GM19328 (cell line): ENCODE measurements at regions not wholly inside any gene's neighbourhood (a gene's known extent, or its start where the extent isn't known, plus 50 kb on each side); places are given as distances from the start of the nearest gene placed in this dataset.

ENCODE experiments used
- ATAC-seq: cut with Tn5 transposase; IDR thresholded peaks from one replicate; pipeline ENCODE4 v1.9.1; 2021; ENCODE audit warnings: mild to moderate bottlenecking, moderate library complexity; ENCODE audit not compliant: unreplicated experiment

- ATAC-seq = no peak
These were observed 378.0 kb upstream of the PDE4D start for GRCh38 chr5:60271517-60271916.

DNA sequence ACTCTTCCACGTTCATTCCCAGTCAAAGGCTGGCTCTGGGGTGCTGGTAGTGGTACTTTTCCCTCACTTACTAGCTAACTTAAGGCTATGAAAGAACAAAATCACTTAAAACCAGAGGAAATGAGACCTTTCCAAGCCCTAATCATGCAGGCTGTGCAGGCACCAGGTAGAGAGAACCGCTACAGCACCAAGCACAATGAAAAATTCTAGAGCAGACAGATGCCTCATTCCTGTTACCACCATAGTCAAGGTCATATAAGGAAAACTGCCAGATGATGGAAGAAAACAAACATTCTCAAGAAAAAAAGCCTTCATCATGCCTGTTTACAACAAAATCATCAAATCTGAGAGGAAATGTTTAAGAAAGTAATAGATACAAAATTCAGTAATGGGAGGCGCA lies 374.4 kb upstream of the PDE4D start:
- no peak for ATAC-seq

- no peak for ATAC-seq
These were observed 369.8 kb upstream of the PDE4D start for GRCh38 chr5:60263346-60263745.

DNA sequence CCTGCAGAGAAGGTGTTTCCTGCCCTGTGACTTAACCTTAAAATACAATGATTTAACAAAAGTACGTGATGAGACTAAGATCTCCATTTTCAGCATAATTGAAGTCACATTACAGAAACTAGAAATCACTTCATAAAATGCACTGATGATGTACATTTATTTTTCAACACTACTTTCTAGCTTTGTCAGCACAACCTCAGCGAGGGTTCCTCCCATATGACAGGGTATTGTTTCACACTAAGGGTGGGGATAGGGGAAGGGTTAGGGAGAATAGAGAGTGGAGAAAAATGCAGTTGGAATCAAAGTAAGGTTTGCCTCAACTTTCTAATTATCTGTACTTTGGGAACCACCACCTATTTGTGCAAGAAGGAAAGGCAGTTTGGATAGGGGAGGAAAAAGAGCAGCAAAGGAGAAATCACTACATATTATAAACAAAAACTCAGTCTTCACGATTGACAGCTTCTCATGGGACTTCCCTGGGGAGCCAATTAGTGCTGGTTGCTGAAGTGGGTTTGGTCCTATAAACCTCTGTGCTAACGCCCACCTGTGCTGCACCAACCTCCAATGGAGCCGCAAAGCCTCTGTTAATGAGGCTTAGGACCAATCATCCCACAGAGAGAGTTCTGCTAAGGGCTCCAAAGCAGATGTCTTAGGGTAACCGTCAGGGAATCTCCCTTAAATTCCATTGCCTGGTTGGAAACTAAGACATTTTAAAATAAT lies 369.2 kb upstream of the PDE4D start:
- ATAC-seq = no peak

DNA sequence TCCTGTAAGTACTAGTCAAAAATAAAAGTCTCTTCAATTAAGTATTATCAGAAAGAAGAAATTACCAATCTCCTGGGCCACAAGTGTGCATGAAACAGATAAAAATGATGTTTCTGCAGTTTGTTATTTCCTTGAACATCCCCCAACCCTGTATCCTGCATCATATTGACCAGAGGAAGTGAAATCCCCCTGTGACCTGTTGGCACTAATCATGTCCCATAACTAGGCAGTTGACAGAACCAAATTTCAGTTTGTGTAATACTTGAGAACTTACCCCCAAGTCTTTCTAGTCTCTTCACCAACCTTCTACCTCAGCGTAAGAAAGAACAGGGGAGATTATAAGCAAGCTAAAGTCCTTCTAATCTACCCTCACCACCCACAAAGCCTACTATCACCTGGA lies 368.2 kb upstream of the PDE4D start:
- ATAC-seq = no peak

- no peak for ATAC-seq
These were observed 367.1 kb upstream of the PDE4D start for GRCh38 chr5:60260658-60261057.

GRCh38 chr5:60259730-60260129 lies 366.2 kb upstream of the PDE4D start:
- ATAC-seq = no peak

DNA sequence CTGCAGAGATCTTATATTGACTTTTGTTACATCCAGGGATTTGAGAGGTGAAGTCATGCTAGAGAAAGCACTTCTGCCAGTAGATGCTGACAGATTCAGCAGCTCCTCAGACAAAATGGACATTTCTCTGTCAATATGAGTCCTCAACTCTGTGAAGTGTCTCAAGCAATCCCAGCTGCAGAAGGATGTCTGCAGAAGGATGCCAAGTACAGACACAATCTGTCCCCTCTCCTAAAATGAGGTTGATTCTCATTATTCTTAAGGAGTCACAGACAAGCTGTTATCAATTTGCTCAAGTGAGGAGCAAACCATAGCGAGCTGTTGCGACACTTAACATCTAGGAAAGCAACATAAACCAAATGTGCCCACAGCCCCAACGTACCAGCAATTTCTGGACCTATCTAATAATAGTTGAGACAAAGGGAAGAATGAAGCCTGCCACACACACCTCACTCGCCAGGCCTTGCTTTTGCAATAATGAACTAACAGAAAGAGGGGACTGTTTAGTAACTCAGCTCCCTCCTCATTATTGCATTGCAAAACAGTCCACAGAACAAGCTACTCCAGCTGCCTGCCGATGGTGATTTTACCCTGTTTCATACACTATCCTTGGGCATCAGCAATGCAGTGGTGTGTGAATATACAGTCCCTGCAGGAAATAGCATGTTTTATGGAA lies 364.2 kb upstream of the PDE4D start:
- ATAC-seq = no peak

DNA sequence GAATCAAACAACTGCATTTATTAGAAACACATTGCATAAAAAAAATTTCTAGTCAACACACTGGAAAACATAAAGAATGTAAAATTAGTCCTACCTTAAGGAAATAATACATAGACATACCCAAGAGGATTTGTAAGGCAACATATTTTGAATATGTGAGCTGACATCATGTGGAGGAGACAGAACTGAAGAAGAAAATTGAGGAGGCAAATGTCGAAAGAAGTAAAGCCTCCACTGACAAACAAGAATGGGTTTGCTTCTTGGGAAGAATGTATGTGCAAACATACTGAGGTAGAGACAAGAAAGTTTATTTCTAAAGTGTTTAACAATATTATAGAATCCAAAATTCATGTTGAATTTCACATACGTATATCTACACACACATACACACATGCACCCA lies 363.0 kb upstream of the PDE4D start:
- ATAC-seq = no peak

DNA sequence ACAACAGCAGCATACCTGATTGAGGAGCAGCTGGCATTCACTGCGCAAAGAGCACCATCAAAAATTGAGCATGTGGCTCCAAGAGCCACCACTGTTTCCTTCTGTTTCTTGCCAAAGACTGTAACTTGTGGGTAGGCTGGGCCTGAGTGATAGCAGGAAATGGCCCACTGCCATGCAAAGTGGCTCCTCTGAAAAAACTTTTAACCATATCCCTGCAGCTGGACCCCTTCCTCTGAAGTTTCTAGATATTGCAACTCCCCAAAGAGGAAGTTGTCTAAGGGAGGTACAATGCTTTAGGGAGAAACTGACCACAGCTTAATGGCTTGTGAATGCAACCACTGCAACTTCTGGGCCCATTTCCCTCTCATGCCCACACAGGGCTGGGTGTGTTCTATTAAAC lies 355.4 kb upstream of the PDE4D start:
- peak; percentile 90 for ATAC-seq

DNA sequence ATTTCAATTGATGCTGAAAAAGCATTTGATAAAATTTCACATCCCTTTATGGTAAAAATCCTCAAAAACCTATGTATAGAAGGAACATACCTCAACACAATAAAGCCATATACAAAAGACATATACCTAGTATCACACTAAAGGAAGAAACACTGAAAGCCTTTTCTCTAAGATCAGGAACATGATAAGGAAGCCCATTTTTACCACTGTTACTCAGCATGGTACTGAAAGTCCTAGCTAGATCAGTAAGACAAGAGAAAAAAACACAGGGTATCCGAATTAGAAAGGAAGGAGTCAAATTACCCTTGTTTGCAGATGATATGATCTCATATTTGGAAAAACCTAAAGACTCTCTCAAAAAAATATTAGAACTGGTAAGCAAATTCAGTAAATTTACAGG lies 350.2 kb upstream of the PDE4D start:
- ATAC-seq = no peak

DNA sequence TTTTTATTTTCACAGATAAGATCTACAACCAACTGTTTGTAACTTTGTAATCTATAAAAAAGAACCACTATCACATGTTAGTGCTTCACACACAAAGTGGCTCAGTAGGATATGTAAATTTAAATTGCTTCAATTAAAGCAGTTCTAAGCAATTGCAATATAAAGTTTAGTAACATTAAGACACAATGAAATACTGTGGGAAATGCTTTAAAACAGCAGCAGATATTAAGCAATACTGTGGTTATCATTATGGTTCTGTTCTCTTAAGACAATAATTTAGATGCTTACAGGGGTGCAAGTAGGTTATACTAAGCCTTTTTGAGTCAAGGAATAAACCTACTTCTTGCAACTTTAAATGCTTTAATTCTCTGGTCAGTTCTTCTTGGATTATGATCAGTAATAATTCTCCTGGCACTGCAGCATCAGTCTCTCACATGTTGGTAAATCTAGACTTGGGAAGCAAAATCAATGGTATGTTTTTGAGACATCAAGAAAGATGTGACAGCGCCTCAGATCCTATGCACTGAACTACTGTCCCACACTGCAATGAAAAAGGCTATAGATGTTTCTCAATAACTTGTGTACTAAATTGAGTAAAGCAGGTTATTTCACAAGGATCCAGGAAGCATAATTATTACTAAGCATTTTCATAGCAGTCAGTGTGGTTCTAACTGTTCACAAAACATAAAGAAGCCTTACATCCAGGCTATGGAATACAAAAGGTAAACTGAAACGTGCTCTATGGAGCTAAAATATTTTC lies 338.7 kb upstream of the PDE4D start:
- no peak for ATAC-seq

DNA sequence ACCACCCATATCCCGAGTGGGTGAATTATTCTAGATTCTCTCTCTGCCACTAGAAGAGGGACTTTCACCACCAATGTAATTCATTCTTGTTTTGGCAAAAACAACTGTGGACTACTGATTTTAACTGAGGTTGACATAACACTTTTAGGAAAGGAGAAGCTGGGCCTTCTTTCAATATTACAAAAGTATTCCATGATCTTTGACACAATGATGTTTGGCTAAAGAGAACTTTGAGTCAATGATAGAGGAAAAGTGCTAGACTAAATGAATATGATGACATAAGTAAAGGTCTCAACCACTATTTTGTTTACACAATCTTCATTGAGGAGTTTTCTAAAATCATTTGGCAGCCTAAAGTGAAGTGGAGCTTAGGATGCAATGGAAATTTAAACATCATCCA lies 336.9 kb upstream of the PDE4D start:
- ATAC-seq = no peak

- no peak for ATAC-seq
These were observed 336.2 kb upstream of the PDE4D start for GRCh38 chr5:60229691-60230185.

GRCh38 chr5:60228676-60229075 lies 335.1 kb upstream of the PDE4D start:
- no peak for ATAC-seq

DNA sequence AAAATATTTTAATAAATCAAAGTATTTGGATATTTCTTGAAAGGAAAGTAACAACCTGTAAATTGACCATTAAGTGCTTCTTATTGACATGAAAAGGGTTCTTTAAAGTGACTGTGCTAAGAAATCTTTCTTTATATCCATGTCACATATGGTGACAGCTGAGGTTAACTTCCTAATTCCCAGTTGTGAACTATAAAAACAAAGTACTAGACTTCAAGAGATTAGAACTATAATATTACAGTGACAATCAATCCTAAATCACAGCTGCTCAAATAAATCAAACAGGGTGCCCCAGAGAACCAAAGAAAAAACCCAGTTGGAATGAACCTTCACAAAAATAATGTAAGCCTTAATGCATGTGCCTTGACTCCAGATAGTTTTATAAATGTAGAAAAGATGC lies 332.6 kb upstream of the PDE4D start:
- no peak for ATAC-seq

- no peak for ATAC-seq
These were observed 329.8 kb upstream of the PDE4D start for GRCh38 chr5:60223342-60223741.

DNA sequence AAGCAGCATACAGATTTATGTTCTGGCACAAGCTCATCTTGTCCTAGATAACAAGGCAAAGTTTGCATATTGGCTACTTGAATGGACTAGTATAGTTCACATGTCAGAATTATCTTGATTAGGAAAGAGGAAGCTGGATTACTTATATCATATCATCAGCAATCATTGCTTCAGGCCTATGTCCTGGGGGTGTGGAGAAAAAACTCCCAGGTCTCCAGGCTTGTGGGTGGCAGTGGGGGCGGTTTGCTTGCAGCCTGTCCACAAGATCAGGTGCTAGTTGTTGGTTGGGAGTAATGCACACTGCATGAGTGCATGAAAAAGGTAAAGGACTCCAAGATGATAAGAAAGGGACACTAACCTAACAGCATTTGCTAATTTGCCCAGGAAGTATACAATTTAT lies 326.4 kb upstream of the PDE4D start:
- ATAC-seq = no peak

DNA sequence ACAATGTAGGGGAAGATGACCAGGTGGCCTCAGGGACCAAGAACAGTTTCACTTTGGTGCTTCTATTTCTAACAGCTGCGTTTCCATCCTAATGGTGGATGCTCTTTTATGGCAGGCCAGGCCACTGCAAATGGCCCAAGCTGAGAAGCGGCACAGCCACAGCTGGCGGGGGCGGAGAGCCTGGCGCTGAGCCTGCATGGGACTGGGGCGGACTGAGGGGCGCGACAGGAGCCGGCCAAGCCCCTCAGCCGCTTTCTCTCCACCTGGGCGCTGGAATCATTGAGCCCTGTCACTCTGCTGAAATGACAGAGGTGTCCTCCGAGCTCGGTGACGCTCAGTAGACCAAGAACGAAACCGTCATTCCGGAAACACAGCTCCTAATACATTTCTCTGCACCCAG lies 317.3 kb upstream of the PDE4D start:
- no peak for ATAC-seq

DNA sequence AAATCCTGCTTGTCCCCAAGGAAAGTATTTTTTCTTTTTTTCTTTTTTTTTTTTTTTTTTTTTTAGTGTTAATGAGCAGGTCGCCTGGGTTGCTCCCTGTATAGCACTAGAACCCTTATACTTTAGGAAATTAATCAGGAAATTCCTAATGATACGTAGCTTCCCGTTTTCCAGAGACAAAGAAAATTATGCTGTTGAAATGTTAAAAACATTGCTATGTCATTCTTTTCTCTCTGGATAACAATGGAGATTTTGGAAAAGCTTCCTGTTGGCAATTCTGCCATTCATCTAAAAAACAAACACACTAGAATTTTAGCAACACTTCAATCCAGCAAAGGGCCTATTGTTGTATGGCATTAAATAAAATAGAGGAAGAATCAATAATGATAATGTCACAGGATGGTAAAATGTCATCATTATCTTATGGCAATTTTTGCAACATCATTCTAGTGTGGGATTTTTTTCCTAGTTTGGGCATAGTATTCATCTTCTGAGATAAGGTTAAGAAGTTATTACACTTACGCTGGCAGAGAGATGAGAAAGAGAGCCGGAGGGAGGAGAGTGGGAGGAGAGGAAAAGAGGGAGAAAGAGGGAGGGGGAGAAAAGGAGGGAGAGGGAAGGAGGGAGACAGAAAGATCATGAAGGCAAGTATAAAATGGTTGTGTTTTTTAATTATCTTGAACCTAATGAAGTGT lies 315.8 kb upstream of the PDE4D start:
- no peak for ATAC-seq

- ATAC-seq = no peak
These were observed 315.2 kb upstream of the PDE4D start for GRCh38 chr5:60208716-60209115.
